BJ (cell line): ENCODE measurements at regions not wholly inside any gene's neighbourhood (a gene's known extent, or its start where the extent isn't known, plus 50 kb on each side); places are given as distances from the start of the nearest gene placed in this dataset.

Source experiments
- CTCF ChIA-PET: fragments of 350-600 bp; formaldehyde crosslinking; extraction: SDS; loops from one replicate; lab custom pipeline; 2021; ENCODE audit warnings: antibody characterized with exemption, inconsistent platforms; lab: Yijun Ruan, JAX
- POLR2A ChIA-PET: fragments of 300-600 bp; sonication (Branson Sonifier 250); formaldehyde crosslinking; extraction: SDS; loops from one replicate; lab custom pipeline; 2021; ENCODE audit warnings: antibody characterized with exemption; lab: Charles Lee
- DNase-seq: peaks from one replicate; pipeline ENCODE4 v3.0.0-alpha.2; 2011; ENCODE audit warnings: low read depth
- H3K27me3 ChIP-seq: 2 replicates; pipeline ENCODE4 v1.6.0; 2011; ENCODE audit warnings: low read length; ENCODE audit not compliant: control insufficient read depth, insufficient read depth
- H3K36me3 ChIP-seq: 2 replicates; pipeline ENCODE4 v1.5.1; 2011; ENCODE audit warnings: low read length; ENCODE audit not compliant: control insufficient read depth, insufficient read depth
- H3K4me3 ChIP-seq: 2 replicates; pipeline ENCODE4 v1.5.1; 2011; ENCODE audit warnings: low read depth, mild to moderate bottlenecking, control low read depth, low read length
- TF ChIP-seq, protein P1 (sequence below): IDR thresholded peaks from 2 replicates; pipeline ENCODE4 v1.5.1; 2011; ENCODE audit warnings: low read depth, mild to moderate bottlenecking, control low read depth, inconsistent platforms, low read length, moderate library complexity; ENCODE audit not compliant: insufficient read depth

DNA sequence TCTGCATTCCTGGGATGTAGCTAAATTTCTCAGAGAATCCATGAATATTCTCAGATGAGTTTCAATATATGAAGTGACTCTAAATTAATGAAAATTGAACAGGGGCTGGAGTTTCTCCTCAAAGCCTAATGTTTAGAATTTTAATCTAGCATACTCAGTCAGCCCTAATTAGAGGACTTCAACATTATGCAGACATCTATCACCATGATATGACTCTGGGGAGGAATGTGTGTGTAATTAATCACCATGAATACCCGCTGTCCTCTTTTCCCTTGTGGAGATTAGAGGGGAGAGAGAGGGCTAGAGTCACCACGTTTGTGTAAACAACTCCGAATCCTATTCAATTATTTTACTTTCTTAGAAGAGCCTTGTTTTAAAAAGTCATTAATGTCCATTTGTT lies 698.6 kb upstream of the MDGA2 start:
- H3K36me3 ChIP-seq = no peaks in the 10 kb centered on the region
- ChIA-PET CTCF (no interaction called here), POLR2A (no interaction called here)
- DNase-seq = no peak
- no peak overlapping the region for H3K4me3 ChIP-seq
- H3K27me3 ChIP-seq = no peaks in the 10 kb centered on the region
- TF ChIP-seq, protein P1, sequence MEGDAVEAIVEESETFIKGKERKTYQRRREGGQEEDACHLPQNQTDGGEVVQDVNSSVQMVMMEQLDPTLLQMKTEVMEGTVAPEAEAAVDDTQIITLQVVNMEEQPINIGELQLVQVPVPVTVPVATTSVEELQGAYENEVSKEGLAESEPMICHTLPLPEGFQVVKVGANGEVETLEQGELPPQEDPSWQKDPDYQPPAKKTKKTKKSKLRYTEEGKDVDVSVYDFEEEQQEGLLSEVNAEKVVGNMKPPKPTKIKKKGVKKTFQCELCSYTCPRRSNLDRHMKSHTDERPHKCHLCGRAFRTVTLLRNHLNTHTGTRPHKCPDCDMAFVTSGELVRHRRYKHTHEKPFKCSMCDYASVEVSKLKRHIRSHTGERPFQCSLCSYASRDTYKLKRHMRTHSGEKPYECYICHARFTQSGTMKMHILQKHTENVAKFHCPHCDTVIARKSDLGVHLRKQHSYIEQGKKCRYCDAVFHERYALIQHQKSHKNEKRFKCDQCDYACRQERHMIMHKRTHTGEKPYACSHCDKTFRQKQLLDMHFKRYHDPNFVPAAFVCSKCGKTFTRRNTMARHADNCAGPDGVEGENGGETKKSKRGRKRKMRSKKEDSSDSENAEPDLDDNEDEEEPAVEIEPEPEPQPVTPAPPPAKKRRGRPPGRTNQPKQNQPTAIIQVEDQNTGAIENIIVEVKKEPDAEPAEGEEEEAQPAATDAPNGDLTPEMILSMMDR = no peak

DNA sequence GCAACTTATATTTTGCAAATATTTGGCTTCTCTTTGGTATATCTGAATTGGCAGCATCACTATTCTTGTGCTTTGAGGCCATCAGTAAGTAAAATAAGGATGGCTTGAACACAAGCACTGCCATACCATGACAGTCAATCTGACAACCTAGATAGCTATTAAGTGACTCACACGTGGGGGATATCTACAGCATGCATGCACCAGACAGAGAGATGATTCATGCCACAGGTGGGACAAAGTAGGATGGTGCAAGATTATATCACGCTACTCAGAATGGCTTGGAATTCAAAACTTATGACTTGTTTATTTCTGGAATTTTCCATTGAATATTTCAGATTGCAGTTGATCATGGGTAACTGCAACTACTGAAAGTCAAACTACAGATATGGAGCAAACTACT lies 675.6 kb upstream of the MDGA2 start:
- Histone ChIP-seq H3K36me3 (no peaks in the 10 kb centered on the region), H3K4me3 (no peak overlapping the region), H3K27me3 (no peaks in the 10 kb centered on the region)
- TF ChIP-seq, protein P1 = no peak
- no peak for DNase-seq
- CTCF ChIA-PET = no interaction called here
- POLR2A ChIA-PET = no interaction called here

DNA sequence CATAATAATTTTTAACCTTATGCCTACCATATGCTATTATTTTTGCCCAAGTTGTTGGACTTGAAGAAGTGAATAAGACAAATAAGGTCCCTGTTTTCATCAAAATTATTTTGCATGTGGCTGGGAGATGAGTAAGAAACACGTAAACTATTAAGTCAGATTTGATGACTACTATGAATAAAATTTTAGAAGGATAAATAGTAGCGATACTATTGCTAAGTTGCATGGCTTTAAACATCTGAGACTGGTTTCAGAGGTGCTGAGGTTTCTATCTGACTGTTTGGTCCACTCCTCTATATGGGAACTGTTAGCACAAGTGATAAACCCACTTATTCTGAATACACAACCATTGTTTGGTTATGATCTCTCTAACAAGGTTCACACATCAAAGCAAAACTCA lies 674.3 kb upstream of the MDGA2 start:
- DNase-seq = no peak
- CTCF ChIA-PET = no interaction called here
- POLR2A ChIA-PET = no interaction called here
- Histone ChIP-seq H3K36me3 (no peaks in the 10 kb centered on the region), H3K4me3 (no peak overlapping the region), H3K27me3 (no peaks in the 10 kb centered on the region)
- TF ChIP-seq, protein P1 = no peak

DNA sequence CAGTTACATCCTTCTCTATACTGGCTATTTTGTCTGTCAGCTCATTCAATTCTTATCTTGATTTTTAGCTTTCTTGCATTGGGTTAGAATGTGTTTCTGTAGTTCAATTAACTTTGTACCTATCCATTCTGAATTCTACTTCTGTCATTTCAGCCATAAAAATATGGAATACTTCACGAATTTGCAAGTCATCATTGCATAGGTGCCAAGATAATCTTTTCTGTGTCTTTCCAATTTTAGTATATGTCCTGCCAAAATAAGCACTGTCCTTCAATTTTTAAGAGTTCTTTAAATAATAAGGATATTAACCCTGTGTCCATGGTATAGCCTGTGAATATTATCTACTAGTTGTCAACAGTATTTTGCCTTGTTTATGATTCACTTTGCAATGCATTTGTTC lies 665.7 kb upstream of the MDGA2 start:
- no peaks in the 10 kb centered on the region for H3K36me3 ChIP-seq
- ChIA-PET CTCF (interaction anchor here (0.6 kb wide), 1 partner anchor 174 kb away, joined by 3 read pairs; no protein-coding TSS in a partner anchor), POLR2A (no interaction called here)
- no peak overlapping the region for H3K4me3 ChIP-seq
- no peaks in the 10 kb centered on the region for H3K27me3 ChIP-seq
- TF ChIP-seq, protein P1 = no peak
- no peak for DNase-seq

DNA sequence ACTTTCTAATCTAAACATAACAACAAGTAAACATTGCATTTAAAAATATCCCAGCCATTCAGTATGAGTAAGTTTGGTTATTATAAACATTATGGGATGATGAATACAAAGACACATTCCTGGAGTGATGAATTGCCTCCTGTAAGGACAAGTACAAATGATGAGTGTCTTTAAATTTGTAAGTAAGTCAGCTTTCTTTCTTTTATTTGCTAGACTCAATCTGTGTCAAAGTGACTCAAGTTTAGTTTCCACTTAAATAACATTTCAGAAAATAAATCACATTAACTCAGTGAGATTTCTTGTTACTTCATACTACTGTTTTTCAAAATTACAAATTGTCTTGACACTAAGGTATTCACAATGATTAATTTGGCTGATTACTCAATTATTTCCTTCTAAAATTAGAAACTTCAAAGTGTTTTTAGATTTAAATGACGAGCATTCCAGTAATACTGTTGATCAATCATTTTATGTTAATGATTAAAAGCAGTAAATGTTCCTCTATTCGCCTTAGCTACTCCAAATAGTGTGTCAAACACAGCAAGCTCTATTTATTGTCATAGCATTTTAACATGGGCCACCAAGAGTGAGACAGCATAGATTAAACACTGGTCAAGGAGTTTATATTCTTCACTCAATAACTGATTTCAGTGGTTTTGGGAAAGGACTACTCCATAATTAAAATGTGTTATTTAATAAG lies 658.0 kb upstream of the MDGA2 start:
- H3K36me3 ChIP-seq = no peaks in the 10 kb centered on the region
- DNase-seq = no peak
- ChIA-PET CTCF (no interaction called here), POLR2A (no interaction called here)
- TF ChIP-seq, protein P1 = no peak
- no peaks in the 10 kb centered on the region for H3K27me3 ChIP-seq
- H3K4me3 ChIP-seq = no peak overlapping the region
